GM18507 (cell line): ENCODE measurements at regions not wholly inside any gene's neighbourhood (a gene's known extent, or its start where the extent isn't known, plus 50 kb on each side); places are given as distances from the start of the nearest gene placed in this dataset.

Experiments
- DNase-seq: peaks from one replicate; pipeline ENCODE4 v3.0.0; 2011; ENCODE audit warnings: low read depth; ENCODE audit not compliant: insufficient read length; ENCODE audit errors: extremely low spot score
- FAIRE-seq: peaks from 2 replicates; lab custom pipeline; 2011; peaks lifted over from hg19 to GRCh38; lab: Jason Lieb, UNC

DNA sequence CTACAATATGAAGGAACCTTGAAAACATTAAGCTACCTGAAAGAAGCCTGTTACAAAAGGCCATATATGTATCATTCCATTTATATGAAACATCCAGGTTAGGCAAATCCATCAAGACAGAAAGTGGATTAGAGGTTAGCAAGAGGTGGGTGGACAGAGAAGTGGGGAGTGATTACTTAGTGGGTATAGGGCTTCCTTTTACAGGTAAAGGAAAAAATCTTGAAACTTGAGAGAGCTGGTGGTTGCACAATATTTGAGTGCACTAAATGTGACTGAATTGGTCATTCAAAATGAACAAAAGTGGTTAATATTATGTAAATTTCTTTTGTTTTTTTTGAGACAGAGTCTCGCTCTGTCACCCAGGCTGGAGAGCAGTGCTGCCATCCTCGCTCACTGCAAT, 119.4 kb upstream of the KIF5B start:
- DNase-seq, result no peak
- FAIRE-seq, result no peak

GRCh38 chr10:32174349-32174893, 118.2 kb upstream of the KIF5B start:
- FAIRE-seq (no peak), DNase-seq (no peak)

DNA sequence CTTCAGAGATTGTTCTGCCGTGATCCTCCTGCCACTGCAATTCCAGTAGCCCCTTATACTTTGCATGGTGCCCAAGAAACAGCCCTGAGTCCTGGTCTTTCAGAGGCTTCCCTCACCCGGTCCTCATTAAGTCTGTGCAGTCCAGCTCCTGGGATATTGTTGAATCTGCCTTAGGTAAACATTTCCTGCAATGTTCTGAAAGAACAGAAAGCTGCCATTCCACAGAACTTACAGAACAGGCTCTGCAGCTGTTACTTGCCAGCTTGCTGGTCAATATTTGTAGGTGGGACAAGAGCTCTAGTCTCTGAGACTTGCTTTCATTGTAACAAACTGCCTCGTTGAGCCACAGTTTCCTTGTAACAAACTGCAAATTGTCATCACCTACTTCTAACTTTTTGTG, 115.0 kb upstream of the KIF5B start:
- FAIRE-seq (no peak), DNase-seq (no peak)

- no peak for DNase-seq
- no peak for FAIRE-seq
Observed at GRCh38 chr10:32169556-32169955, 113.3 kb upstream of the KIF5B start.

DNA sequence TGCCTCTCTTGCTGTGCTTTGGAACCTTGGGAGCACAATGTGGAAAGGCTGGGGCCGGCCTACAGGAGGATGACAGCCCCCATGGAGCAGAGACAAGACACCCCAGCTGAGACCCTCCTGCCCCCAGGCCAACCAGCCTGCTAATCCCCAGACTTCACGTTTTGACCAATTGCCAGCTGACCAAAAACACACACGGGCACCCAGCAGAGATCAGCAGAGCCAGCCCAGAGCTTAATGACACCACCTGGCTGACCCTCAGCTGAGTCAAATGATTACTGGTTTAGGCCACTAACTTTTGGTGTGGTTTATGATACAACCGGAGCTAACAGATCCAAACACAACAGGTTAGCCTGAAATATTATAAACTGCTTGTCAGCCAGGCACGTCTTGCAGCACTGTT, 111.2 kb upstream of the KIF5B start:
- DNase-seq, result no peak
- no peak for FAIRE-seq

- no peak for FAIRE-seq
- no peak for DNase-seq
Observed at GRCh38 chr10:32166365-32166764, 110.1 kb upstream of the KIF5B start.

DNA sequence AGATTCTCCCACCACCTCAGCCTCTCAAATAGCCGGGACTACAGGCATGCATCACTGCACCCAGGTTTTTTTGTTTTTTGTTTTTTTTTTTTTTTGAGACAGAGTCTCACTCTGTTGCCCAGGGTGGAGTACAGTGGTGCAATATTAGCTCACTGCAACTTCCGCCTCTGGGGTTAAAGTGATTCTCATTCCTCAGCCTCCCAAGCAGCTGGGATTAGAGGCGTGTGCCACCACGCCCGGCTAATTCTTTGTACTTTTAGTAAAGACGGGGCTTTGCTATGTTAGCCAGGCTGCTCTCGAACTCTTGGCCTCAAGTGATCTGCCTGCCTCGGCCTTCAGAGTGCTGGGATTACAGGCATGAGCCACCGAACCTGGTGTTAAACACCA, 107.5 kb upstream of the KIF5B start:
- FAIRE-seq (no peak), DNase-seq (no peak)

DNA sequence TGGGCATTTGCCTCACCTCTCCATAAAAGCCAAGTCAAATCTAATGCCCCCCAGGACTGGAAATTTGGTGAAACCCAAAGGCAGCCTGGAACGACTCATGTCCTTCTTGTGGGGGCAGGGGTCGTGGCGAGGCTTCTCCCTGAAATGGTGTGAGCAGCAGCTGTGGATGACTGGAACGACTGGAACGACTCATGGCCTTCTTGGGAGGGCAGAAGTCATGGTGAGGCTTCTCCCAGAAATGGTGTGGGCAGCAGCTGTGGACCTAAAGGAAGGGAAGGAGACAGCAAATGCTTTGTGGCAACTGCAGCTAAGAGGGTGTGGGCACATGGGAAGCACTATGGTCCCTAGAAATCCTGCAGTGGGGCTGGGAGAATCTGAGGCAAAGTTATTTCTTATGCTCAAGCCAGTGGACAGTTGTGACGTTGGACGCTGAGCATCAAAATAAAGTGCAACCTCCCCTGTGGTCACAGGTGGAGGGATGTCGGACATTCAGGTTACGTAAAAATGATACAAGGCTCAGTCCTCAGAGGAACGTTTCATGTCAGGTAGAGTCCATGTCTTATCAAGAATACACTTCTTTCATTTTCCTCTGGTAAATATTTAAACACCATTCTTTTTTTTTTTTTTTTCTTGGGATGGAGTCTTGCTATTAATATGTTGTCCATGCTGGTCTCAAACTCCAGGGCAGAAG, 107.0 kb upstream of the KIF5B start:
- no peak for DNase-seq

DNA sequence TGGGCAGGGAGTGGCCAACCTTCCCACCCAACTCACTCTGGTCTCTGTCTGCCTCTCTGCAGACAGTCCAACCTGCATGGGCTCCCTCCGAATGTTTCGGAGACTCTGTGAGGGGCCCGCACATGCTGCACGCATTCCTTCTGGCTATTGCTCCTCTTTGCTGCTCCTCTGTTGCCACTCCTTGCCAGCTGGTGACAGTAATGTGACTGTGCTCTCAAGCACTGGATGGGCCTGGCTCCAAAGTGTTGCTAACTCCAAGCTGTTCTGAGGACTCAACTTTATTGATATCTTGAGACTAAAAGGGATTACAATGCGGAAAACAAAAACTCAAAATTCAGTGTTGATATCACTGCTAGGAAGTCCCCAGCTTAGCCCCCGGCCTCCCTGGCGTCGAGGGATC, 105.4 kb upstream of the KIF5B start:
- no peak for FAIRE-seq
- DNase-seq, result no peak

More for the DNA sequence above, 107.0 kb upstream of the KIF5B start:
- FAIRE-seq, result no peak

GRCh38 chr10:32160864-32161263, 104.6 kb upstream of the KIF5B start:
- DNase-seq (no peak), FAIRE-seq (no peak)

DNA sequence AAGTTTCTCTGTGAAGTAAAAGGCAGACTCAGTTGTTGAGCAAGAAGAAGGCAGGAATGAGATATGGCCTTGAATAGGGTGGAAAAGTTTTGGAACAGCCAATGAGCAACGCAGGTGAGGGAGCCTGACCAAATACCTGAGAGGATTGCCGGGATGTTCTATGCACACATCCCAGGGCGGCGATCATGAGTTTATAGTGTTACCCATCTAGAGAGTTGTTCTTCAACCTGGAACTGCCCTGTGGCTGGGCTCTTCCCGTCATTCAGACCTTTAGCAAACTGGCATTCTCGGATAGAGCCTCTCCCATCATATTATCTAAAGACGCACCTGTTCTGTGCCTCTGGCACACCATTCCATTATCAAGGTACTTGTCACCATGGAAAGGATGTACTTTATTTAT, 103.0 kb upstream of the KIF5B start:
- DNase-seq, result no peak
- no peak for FAIRE-seq

GRCh38 chr10:32156031-32156495, 99.8 kb upstream of the KIF5B start:
- FAIRE-seq, result no peak
- DNase-seq, result no peak

GRCh38 chr10:32155075-32155516, 98.9 kb upstream of the KIF5B start:
- no peak for DNase-seq
- FAIRE-seq, result no peak

- FAIRE-seq (no peak), DNase-seq (no peak)
Observed at GRCh38 chr10:32153931-32154330, 97.7 kb upstream of the KIF5B start.

DNA sequence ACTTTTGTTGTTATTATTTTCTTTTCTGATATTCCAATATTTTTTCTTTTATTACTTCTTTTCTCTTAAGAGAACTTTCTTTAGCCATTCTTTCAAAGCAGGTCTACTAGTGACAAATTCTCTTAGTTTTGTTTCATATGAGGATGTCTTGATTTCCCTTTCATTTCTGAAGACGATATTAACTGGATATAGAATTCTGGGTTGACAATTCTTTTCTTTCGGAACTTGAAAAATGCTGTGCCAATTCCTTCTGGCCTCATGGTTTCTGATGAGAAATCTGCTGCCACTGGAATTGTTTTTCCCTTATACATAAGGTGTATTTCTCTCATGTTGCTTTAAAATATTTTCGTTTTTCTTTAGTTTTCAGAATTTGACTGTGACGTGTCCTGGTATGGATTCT, 97.0 kb upstream of the KIF5B start:
- FAIRE-seq, result no peak
- DNase-seq, result no peak

- no peak for DNase-seq
- no peak for FAIRE-seq
Observed at GRCh38 chr10:32151871-32152270, 95.6 kb upstream of the KIF5B start.

DNA sequence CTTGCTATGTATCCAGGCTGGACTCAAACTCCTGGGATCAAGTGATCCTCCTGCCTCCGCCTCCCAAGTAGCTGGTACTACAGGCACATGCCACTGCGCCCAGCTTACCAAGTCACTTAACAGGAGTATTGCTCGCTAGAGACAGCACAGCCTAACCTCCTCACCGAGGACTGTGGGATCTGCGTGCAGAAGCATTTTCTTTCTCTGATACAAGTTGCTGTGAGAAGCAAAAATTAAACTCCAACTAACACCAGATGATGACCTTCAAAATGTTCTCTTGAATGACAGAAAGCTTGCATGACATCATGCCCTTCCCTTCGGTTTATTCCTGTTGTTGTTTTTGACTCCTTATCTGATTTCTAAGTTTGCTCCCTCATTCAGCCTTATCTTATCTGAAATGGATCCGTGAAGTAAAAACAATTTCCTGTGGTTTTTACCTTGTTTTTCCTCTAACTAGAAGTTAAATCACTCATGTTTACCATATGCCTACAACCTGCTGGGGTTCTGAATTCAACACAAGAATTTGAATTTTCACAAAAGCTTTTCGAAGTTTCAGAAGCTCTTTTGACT, 94.4 kb upstream of the KIF5B start:
- DNase-seq (no peak), FAIRE-seq (no peak)

GRCh38 chr10:32149252-32149955, 93.2 kb upstream of the KIF5B start:
- DNase-seq, result peak; percentile 54
- peak; percentile 75 for FAIRE-seq

- no peak for DNase-seq
- no peak for FAIRE-seq
Observed at GRCh38 chr10:32148864-32149251, 92.6 kb upstream of the KIF5B start.

DNA sequence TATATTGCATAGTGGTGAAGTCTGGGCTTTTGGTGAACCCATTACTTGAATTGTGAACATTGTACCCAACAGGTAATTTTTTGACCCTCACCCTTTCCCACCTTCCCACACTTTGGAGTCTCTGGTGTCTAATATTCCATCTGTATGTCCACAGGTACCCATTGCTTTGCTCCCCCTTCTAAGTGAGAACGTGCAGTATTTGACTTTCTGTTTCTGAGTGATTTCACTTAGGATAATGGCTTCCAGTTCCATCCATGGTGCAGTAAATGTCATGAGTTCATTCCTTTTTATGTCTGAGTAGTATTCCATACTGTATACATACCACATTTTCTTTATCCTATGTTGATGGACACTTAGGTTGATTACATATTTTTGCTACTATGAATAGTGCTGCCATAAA, 91.5 kb upstream of the KIF5B start:
- no peak for DNase-seq
- FAIRE-seq, result no peak

GRCh38 chr10:32146166-32146565, 89.9 kb upstream of the KIF5B start:
- FAIRE-seq (no peak), DNase-seq (no peak)
